Epidermal melanocyte (primary cell): ENCODE measurements at regions not wholly inside any gene's neighbourhood (a gene's known extent, or its start where the extent isn't known, plus 50 kb on each side); places are given as distances from the start of the nearest gene placed in this dataset.
"Not testable (repeated sequence)": the region's sequence is repeated elsewhere in the genome, so short reads cannot be mapped to it uniquely, and the experiment has no call there.

ENCODE experiments used
- DNase-seq: peaks from one replicate; pipeline ENCODE4 v3.0.0; 2011; ENCODE audit warnings: low spot score; ENCODE audit not compliant: insufficient read length

- no peak for DNase-seq
Observed at GRCh38 chr13:80921541-80921940, 580.6 kb upstream of the SPRY2 start.

GRCh38 chr13:80906860-80907259 lies 565.9 kb upstream of the SPRY2 start:
- no peak for DNase-seq

GRCh38 chr13:80904386-80904785 lies 563.5 kb upstream of the SPRY2 start:
- no peak for DNase-seq

GRCh38 chr13:80903911-80904310 lies 563.0 kb upstream of the SPRY2 start:
- no peak for DNase-seq

- DNase-seq, result no peak
Observed at GRCh38 chr13:80901530-80901929, 560.6 kb upstream of the SPRY2 start.

GRCh38 chr13:80901111-80901510 lies 560.2 kb upstream of the SPRY2 start:
- no peak for DNase-seq

GRCh38 chr13:80900561-80900960 lies 559.6 kb upstream of the SPRY2 start:
- no peak for DNase-seq

- not testable (repeated sequence) for DNase-seq
Observed at GRCh38 chr13:80897641-80898040, 556.7 kb upstream of the SPRY2 start.

- DNase-seq, result no peak
Observed at GRCh38 chr13:80894917-80895316, 554.0 kb upstream of the SPRY2 start.

- no peak for DNase-seq
Observed at GRCh38 chr13:80889829-80890228, 548.9 kb upstream of the SPRY2 start.

GRCh38 chr13:80888390-80888789 lies 547.5 kb upstream of the SPRY2 start:
- no peak for DNase-seq

GRCh38 chr13:80884056-80884785 lies 543.3 kb upstream of the SPRY2 start:
- DNase-seq, result no peak

GRCh38 chr13:80883545-80883944 lies 542.6 kb upstream of the SPRY2 start:
- no peak for DNase-seq

- DNase-seq, result no peak
Observed at GRCh38 chr13:80881942-80882445, 541.1 kb upstream of the SPRY2 start.

- DNase-seq, result no peak
Observed at GRCh38 chr13:80881495-80881894, 540.6 kb upstream of the SPRY2 start.

- DNase-seq, result no peak
Observed at GRCh38 chr13:80881034-80881433, 540.1 kb upstream of the SPRY2 start.

GRCh38 chr13:80877944-80878241 lies 537.0 kb upstream of the SPRY2 start:
- DNase-seq, result no peak

GRCh38 chr13:80877209-80877943 lies 536.5 kb upstream of the SPRY2 start:
- no peak for DNase-seq

GRCh38 chr13:80873589-80873988 lies 532.7 kb upstream of the SPRY2 start:
- DNase-seq, result no peak

GRCh38 chr13:80871971-80872370 lies 531.0 kb upstream of the SPRY2 start:
- DNase-seq, result not testable (repeated sequence)

GRCh38 chr13:80871481-80871880 lies 530.6 kb upstream of the SPRY2 start:
- no peak for DNase-seq

GRCh38 chr13:80870186-80870585 lies 529.3 kb upstream of the SPRY2 start:
- no peak for DNase-seq

- no peak for DNase-seq
Observed at GRCh38 chr13:80866921-80867320, 526.0 kb upstream of the SPRY2 start.
